Panc1 (cell line): ENCODE measurements at regions not wholly inside any gene's neighbourhood (a gene's known extent, or its start where the extent isn't known, plus 50 kb on each side); places are given as distances from the start of the nearest gene placed in this dataset.

Experiments used
- CTCF ChIP-seq: fragments of 450-650 bp; IDR thresholded peaks from 2 replicates; pipeline ENCODE4 v1.5.1; 2017; ENCODE audit warnings: mild to moderate bottlenecking
- POLR2AphosphoS5 ChIP-seq: IDR thresholded peaks from 2 replicates; pipeline ENCODE4 v1.6.1; 2012; ENCODE audit warnings: mild to moderate bottlenecking, low read depth, low read length, moderate library complexity

GRCh38 chr10:31154996-31155395, 123.3 kb upstream of the ZNF438 start:
- TF ChIP-seq POLR2AphosphoS5 (no peak), CTCF (no peak)
